ENCODE measurements at regions not wholly inside any gene's neighbourhood (a gene's known extent, or its start where the extent isn't known, plus 50 kb on each side); places are given as distances from the start of the nearest gene placed in this dataset.
"Not testable (repeated sequence)": the region's sequence is repeated elsewhere in the genome, so short reads cannot be mapped to it uniquely, and the experiment has no call there.

DNA sequence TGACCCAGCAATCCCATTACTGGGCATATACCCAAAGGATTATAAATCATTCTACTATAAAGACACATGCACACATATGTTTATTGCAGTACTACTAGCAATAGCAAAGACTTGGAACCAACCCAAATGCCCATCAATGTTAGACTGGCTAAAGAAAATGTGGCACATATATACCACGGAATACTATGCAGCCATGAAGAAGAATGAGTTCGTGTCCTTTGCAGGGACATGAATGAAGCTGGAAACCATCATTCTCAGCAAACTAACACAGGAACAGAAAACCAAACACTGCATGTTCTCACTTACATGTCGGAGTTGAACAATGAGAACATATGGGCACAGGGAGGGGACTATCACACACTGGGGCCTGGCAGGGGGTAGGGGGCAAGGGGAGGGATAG is 183.0 kb downstream of the HACE1 start:
- H3K27me3 ChIP-seq; H3K27ac ChIP-seq; DNase-seq; intact Hi-C loops (cut with DNase I; ENCODE audit: low total_unique reads); H3K4me1 ChIP-seq; H3K4me3 ChIP-seq; in situ Hi-C loops (cut with MboI; ENCODE audit: low pct_ligation_motif_present in 1 of 4, low pct_unique_long_range_greater_than_20kb in 1 of 4, low sequenced_read_pairs in 3 of 4); H3K36me3 ChIP-seq: not testable (repeated sequence)
- 91 to 93% methylated on average over 2 to 3 of the region's 3 CpGs for WGBS, 2 donors (ENCODE audit: low coverage in 1 of 2)
- H3K9me3 ChIP-seq: peaks cover 4 to 12% of the 10 kb centered on the region in 2 donors

DNA sequence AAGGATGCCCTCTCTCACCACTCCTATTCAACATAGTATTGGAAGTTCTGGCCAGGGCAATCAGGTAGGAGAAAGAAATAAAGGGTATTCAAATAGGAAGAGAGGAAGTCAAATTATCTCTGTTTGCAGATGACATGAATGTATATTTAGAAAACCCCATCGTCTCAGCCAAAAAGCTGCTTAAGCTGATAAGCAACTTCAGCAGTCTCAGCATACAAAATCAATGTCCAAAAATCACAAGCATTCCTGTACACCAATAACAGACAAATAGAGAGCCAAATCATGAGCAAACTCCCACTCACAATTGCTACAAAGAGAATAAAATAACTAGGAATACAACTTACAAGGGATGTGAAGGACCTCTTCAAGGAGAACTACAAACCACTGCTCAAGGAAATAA is 184.6 kb downstream of the HACE1 start:
- H3K4me3 ChIP-seq; H3K4me1 ChIP-seq; intact Hi-C loops (cut with DNase I; ENCODE audit: low total_unique reads); H3K27ac ChIP-seq; DNase-seq; in situ Hi-C loops (cut with MboI; ENCODE audit: low pct_ligation_motif_present in 1 of 4, low pct_unique_long_range_greater_than_20kb in 1 of 4, low sequenced_read_pairs in 3 of 4); H3K27me3 ChIP-seq; H3K36me3 ChIP-seq: not testable (repeated sequence)
- 71 to 80% methylated on average over 1 of the region's 1 CpG for WGBS, 2 donors (ENCODE audit: low coverage in 1 of 2)
- H3K9me3 ChIP-seq: peaks cover 4 to 12% of the 10 kb centered on the region in 2 donors

DNA sequence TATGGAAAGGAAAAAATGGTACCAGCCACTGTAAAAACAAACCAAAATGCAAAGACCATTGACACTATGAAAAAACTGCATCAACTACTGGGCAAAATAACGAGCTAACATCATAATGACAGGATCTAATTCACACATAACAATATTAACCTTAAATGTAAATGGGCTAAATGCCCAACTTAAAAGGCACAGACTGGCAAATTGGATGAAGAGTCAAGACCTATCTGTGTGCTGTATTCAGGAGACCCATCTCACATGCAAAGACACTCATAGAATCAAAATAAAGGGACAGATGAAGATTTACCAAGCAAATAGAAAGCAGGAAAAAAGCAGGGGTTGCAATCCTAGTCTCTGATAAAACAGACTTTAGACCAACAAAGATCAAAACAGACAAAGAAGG is 186.6 kb downstream of the HACE1 start:
- H3K4me1 ChIP-seq; H3K27ac ChIP-seq; H3K27me3 ChIP-seq; H3K36me3 ChIP-seq; H3K4me3 ChIP-seq; in situ Hi-C loops (cut with MboI; ENCODE audit: low pct_ligation_motif_present in 1 of 4, low pct_unique_long_range_greater_than_20kb in 1 of 4, low sequenced_read_pairs in 3 of 4); DNase-seq; H3K9me3 ChIP-seq; intact Hi-C loops (cut with DNase I; ENCODE audit: low total_unique reads): not testable (repeated sequence)
- WGBS, 2 donors (ENCODE audit: low coverage in 1 of 2): 25 to 56% methylated on average over 1 of the region's 1 CpG

DNA sequence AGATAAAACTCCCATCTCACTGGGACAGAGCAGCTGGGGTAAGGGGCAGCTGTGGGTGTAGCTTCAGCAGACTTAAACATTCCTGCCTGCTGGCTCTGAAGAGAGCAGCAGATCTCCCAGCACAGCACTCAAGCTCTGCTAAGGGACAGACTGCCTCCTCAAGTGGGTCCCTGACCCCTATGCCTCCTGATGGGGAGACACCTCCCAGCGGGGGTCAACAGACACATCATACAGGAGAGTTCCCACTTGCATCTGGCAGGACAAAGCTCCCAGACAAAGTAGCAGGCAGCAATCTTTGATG is 188.2 kb downstream of the HACE1 start:
- in situ Hi-C loops (cut with MboI; ENCODE audit: low pct_ligation_motif_present in 1 of 4, low pct_unique_long_range_greater_than_20kb in 1 of 4, low sequenced_read_pairs in 3 of 4); DNase-seq; H3K9me3 ChIP-seq; H3K27me3 ChIP-seq; H3K27ac ChIP-seq; H3K36me3 ChIP-seq; H3K4me3 ChIP-seq; intact Hi-C loops (cut with DNase I; ENCODE audit: low total_unique reads); H3K4me1 ChIP-seq: not testable (repeated sequence)
- WGBS, 2 donors (ENCODE audit: low coverage in 1 of 2): 100% methylated on average over 1 of the region's 1 CpG; no CpG with 5 or more reads in 1 of the 2 donors

DNA sequence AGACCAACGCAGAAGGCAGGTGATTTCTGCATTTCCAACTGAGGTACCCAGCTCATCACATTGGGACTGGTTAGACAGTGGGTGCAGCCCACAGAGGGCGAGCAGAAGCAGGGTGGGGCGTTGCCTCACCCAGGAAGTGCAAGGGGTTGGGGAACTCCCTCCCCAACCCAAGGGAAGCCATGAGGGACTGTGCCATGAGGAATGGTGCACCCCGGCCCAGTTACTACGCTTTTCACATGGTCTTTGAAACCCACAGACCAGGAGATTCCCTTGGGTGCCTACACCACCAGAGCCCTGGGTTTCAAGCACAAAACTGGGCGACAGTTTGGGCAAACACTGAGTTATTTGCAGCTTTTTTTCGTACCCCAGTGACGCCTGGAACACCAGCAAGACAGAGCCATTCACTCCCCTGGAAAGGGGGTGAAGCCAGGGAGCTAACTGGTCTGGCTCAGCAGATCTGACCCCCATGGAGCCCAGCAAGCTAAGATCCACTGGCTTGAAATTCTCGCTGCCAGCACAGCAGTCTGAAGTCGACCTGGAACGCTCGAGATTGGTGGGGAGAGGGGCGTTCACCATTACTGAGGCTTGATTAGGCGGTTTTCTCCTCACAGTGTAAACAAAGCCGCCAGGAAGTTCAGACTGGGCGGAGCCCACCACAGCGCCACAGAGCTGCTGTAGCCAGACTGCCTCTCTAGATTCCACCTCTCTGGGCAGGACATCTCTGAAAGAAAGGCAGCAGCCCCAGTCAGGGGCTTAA is 188.7 kb downstream of the HACE1 start:
- H3K4me3 ChIP-seq; in situ Hi-C loops (cut with MboI; ENCODE audit: low pct_ligation_motif_present in 1 of 4, low pct_unique_long_range_greater_than_20kb in 1 of 4, low sequenced_read_pairs in 3 of 4); H3K27me3 ChIP-seq; DNase-seq; H3K4me1 ChIP-seq; intact Hi-C loops (cut with DNase I; ENCODE audit: low total_unique reads); H3K9me3 ChIP-seq; H3K27ac ChIP-seq; H3K36me3 ChIP-seq: not testable (repeated sequence)
- 87% methylated on average over 17 of the region's 17 CpGs; no CpG with 5 or more reads in 1 of the 2 donors for WGBS, 2 donors (ENCODE audit: low coverage in 1 of 2)

DNA sequence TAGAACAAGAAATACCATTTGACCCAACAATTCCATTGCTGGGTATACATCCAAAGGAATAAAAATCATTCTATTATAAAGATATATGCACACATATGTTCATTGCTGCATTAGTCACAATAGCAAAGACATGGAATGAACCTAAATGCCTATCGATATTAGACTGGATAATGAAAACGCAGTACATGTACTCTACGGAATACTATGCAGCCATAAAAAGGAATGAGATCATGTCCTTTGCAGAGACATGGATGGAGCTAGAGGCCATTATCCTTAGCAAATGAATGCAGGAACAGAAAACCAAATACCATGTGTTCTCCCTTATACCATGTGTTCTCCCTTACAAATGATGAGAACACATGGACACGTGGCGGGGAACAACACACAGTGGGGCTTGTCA is 190.2 kb downstream of the HACE1 start:
- no peak for TF ChIP-seq POLR2AphosphoS5 (IDR thresholded peaks at IDR 0.05)
- no peak for TF ChIP-seq POLR2A (IDR thresholded peaks at IDR 0.05)
- TF ChIP-seq EP300 (IDR thresholded peaks at IDR 0.05; ENCODE audit: low read depth): no peak
- TF ChIP-seq, protein P1, sequence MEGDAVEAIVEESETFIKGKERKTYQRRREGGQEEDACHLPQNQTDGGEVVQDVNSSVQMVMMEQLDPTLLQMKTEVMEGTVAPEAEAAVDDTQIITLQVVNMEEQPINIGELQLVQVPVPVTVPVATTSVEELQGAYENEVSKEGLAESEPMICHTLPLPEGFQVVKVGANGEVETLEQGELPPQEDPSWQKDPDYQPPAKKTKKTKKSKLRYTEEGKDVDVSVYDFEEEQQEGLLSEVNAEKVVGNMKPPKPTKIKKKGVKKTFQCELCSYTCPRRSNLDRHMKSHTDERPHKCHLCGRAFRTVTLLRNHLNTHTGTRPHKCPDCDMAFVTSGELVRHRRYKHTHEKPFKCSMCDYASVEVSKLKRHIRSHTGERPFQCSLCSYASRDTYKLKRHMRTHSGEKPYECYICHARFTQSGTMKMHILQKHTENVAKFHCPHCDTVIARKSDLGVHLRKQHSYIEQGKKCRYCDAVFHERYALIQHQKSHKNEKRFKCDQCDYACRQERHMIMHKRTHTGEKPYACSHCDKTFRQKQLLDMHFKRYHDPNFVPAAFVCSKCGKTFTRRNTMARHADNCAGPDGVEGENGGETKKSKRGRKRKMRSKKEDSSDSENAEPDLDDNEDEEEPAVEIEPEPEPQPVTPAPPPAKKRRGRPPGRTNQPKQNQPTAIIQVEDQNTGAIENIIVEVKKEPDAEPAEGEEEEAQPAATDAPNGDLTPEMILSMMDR (IDR thresholded peaks at IDR 0.05): no peak
- Histone ChIP-seq H3K27ac (no peak overlapping the region), H3K4me3 (no peak overlapping the region), H3K36me3 (no peaks in the 10 kb centered on the region), H3K9me3 (peaks cover 0 to 7% of the 10 kb centered on the region in 2 donors), H3K27me3 (no peaks in the 10 kb centered on the region), H3K4me1 (no peaks in the 10 kb centered on the region)
- 95 to 97% methylated on average over 5 of the region's 5 CpGs for WGBS, 2 donors (ENCODE audit: low coverage in 1 of 2)
- in situ Hi-C loops (cut with MboI; ENCODE audit: low pct_ligation_motif_present in 1 of 4, low pct_unique_long_range_greater_than_20kb in 1 of 4, low sequenced_read_pairs in 3 of 4) (no loop called here), intact Hi-C loops (cut with DNase I; ENCODE audit: low total_unique reads) (no loop called here)
- DNase-seq: no peak

DNA sequence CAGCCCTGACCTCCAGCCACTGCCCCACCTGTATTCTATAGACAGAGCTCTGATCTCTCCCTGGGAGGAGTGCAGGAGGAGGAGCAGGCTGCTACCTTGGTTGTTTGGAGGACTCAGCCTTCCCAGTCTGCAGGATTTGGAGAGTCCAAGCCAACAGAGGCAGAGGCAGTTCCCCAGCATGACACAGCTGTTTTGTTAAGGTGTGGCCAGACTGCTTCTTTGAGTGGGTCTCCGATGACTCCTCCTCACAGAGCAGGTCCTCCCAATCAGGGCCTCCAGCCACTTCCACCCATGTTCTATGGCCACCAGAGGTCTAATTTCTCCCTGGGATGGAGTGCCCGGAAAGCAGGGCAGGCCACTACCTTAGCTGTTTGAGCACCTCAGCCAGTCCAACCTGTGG is 203.5 kb downstream of the HACE1 start:
- TF ChIP-seq POLR2A (IDR thresholded peaks at IDR 0.05) (no peak), POLR2AphosphoS5 (IDR thresholded peaks at IDR 0.05) (no peak), EP300 (IDR thresholded peaks at IDR 0.05; ENCODE audit: low read depth) (no peak)
- TF ChIP-seq, protein P1 (IDR thresholded peaks at IDR 0.05): no peak
- H3K4me1 ChIP-seq: no peaks in the 10 kb centered on the region
- 89% methylated on average over 2 of the region's 2 CpGs; no CpG with 5 or more reads in 1 of the 2 donors for WGBS, 2 donors (ENCODE audit: low coverage in 1 of 2)
- H3K27me3 ChIP-seq: no peaks in the 10 kb centered on the region
- in situ Hi-C loops (cut with MboI; ENCODE audit: low pct_ligation_motif_present in 1 of 4, low pct_unique_long_range_greater_than_20kb in 1 of 4, low sequenced_read_pairs in 3 of 4): no loop called here
- H3K36me3 ChIP-seq: no peaks in the 10 kb centered on the region
- no peak overlapping the region for H3K27ac ChIP-seq
- intact Hi-C loops (cut with DNase I; ENCODE audit: low total_unique reads): no loop called here
- no peak for DNase-seq
- H3K4me3 ChIP-seq: no peak overlapping the region
- no peaks in the 10 kb centered on the region for H3K9me3 ChIP-seq
